ENCODE measurements at regions not wholly inside any gene's neighbourhood (a gene's known extent, or its start where the extent isn't known, plus 50 kb on each side); places are given as distances from the start of the nearest gene placed in this dataset.

- H3K9me2 ChIP-seq (ENCODE audit: insufficient read depth), result no peaks in the 10 kb centered on the region
- intact Hi-C loops (cut with micrococcal nuclease), result no loop called here
- peaks cover 7 to 12% of the 10 kb centered on the region in 2 experiments; a peak in 2 of 4 replicates for H3K4me1 ChIP-seq (ENCODE audit: control insufficient read depth in 1 of 2, insufficient read depth in 2 of 2, low read length in 2 of 2)
- H3K9ac ChIP-seq (ENCODE audit: low read length), result no peak overlapping the region
- CTCF ChIA-PET, result no interaction called here
- no peaks in the 10 kb centered on the region for H3K79me2 ChIP-seq (ENCODE audit: insufficient read depth, low read length)
- no TSS peak for BruUV-seq (replicated peaks)
- H3K4me3 ChIP-seq (replicated peaks in 1 of 2; ENCODE audit: low read depth in 1 of 2, low read length in 2 of 2), result no peak overlapping the region
- H3K36me3 ChIP-seq (ENCODE audit: control insufficient read depth in 1 of 2, insufficient read depth in 2 of 2, low read length in 2 of 2), result no peaks in the 10 kb centered on the region
- H3K9me3 ChIP-seq (ENCODE audit: control insufficient read depth in 1 of 2, insufficient read depth in 1 of 2, low read depth in 1 of 2, low read length in 2 of 2), result no peaks in the 10 kb centered on the region
- H2AFZ ChIP-seq (ENCODE audit: low read depth, low read length, poor library complexity, severe bottlenecking), result no peak overlapping the region
- no peaks in the 10 kb centered on the region for H4K20me1 ChIP-seq (ENCODE audit: insufficient read depth)
- DNase-seq (ENCODE audit: low read depth, low spot score) (no peak), ATAC-seq (no peak)
- RAD21 ChIA-PET (ENCODE audit: low non-redundant PET in 1 of 2, low total read pairs in 2 of 2, uncharacterized antibody in 2 of 2, unreplicated experiment in 2 of 2), result no interaction called here
- TF ChIP-seq POLR2AphosphoS5 (IDR thresholded peaks at IDR 0.05; ENCODE audit: low read depth, low read length), result no peak
- no peak for TF ChIP-seq CBX3 (IDR thresholded peaks at IDR 0.05; ENCODE audit: low read depth)
- no peak for TF ChIP-seq ZFX (IDR thresholded peaks at IDR 0.05)
- TF ChIP-seq ELF1 (IDR thresholded peaks at IDR 0.05; ENCODE audit: borderline replicate concordance, low read depth), result no peak
- no peak for TF ChIP-seq EGR1 (IDR thresholded peaks at IDR 0.05; ENCODE audit: low read depth)
- no peak for TF ChIP-seq RAD21 (IDR thresholded peaks at IDR 0.05; ENCODE audit: low read depth)
- no peak for TF ChIP-seq EZH2 (IDR thresholded peaks at IDR 0.05)
- no peak for TF ChIP-seq ATF3 (IDR thresholded peaks at IDR 0.05)
- H3K27ac ChIP-seq (ENCODE audit: low read depth, low read length), result no peak overlapping the region
- no peaks in the 10 kb centered on the region for H3K27me3 ChIP-seq (ENCODE audit: insufficient read depth, low read length)
- POLR2A ChIA-PET, result no interaction called here
- H3K4me2 ChIP-seq (ENCODE audit: low read length), result no peak overlapping the region
Observed at GRCh38 chr3:111326144-111326995, 215.6 kb upstream of the CD96 start.

- intact Hi-C loops (cut with micrococcal nuclease), result loop anchor here (10.0 kb wide), 1 partner anchor 257 kb away; the partner anchor contains the start of gene NECTIN3
- Histone ChIP-seq H3K36me3 (ENCODE audit: control insufficient read depth in 1 of 2, insufficient read depth in 2 of 2, low read length in 2 of 2) (no peaks in the 10 kb centered on the region; a peak in 1 of 4 replicates), H3K4me3 (replicated peaks in 1 of 2; ENCODE audit: low read depth in 1 of 2, low read length in 2 of 2) (no peak overlapping the region), H2AFZ (ENCODE audit: low read depth, low read length, poor library complexity, severe bottlenecking) (no peak overlapping the region), H3K27me3 (ENCODE audit: insufficient read depth, low read length) (no peaks in the 10 kb centered on the region), H3K9ac (ENCODE audit: low read length) (no peak overlapping the region), H4K20me1 (ENCODE audit: insufficient read depth) (no peaks in the 10 kb centered on the region), H3K9me2 (ENCODE audit: insufficient read depth) (no peaks in the 10 kb centered on the region; the same call in 1 of the 2 replicates), H3K79me2 (ENCODE audit: insufficient read depth, low read length) (no peaks in the 10 kb centered on the region), H3K9me3 (ENCODE audit: control insufficient read depth in 1 of 2, insufficient read depth in 1 of 2, low read depth in 1 of 2, low read length in 2 of 2) (no peaks in the 10 kb centered on the region), H3K4me1 (ENCODE audit: control insufficient read depth in 1 of 2, insufficient read depth in 2 of 2, low read length in 2 of 2) (peaks cover 0 to 16% of the 10 kb centered on the region in 2 experiments; a peak in 2 of 4 replicates), H3K27ac (ENCODE audit: low read depth, low read length) (no peak overlapping the region), H3K4me2 (ENCODE audit: low read length) (no peak overlapping the region)
- no peak for DNase-seq (ENCODE audit: low read depth, low spot score)
- ChIA-PET RAD21 (ENCODE audit: low non-redundant PET in 1 of 2, low total read pairs in 2 of 2, uncharacterized antibody in 2 of 2, unreplicated experiment in 2 of 2) (no interaction called here), POLR2A (no interaction called here), CTCF (no interaction called here)
- BruUV-seq (replicated peaks), result no TSS peak
- no peak for ATAC-seq
- no peak for TF ChIP-seq CEBPB (IDR thresholded peaks at IDR 0.05; ENCODE audit: low read depth)
- no peak for TF ChIP-seq ELF1 (IDR thresholded peaks at IDR 0.05; ENCODE audit: borderline replicate concordance, low read depth)
- TF ChIP-seq JUND (IDR thresholded peaks at IDR 0.05), result no peak
- no peak for TF ChIP-seq CBX3 (IDR thresholded peaks at IDR 0.05; ENCODE audit: low read depth)
- TF ChIP-seq EZH2phosphoT487 (IDR thresholded peaks at IDR 0.05; ENCODE audit: borderline replicate concordance), result no peak
- no peak for TF ChIP-seq SIN3A (IDR thresholded peaks at IDR 0.05; ENCODE audit: low read depth)
- TF ChIP-seq SRF (IDR thresholded peaks at IDR 0.05; ENCODE audit: low read depth), result no peak
- TF ChIP-seq MAX (IDR thresholded peaks at IDR 0.05), result no peak
- TF ChIP-seq POLR2A (IDR thresholded peaks at IDR 0.05; ENCODE audit: borderline replicate concordance, extremely low read depth, insufficient read depth, insufficient read length), result no peak
- no peak for TF ChIP-seq FOSL1 (IDR thresholded peaks at IDR 0.05; ENCODE audit: low read depth)
- TF ChIP-seq ZNF274 (IDR thresholded peaks at IDR 0.05; ENCODE audit: low read depth, low read length), result no peak
- no peak for TF ChIP-seq REST (IDR thresholded peaks at IDR 0.05; ENCODE audit: low read depth)
Observed at GRCh38 chr3:111331306-111331705, 210.7 kb upstream of the CD96 start.

Data from HCT116 (cell line).